Choroid plexus epithelial cell (primary cell): ENCODE measurements at regions not wholly inside any gene's neighbourhood (a gene's known extent, or its start where the extent isn't known, plus 50 kb on each side); places are given as distances from the start of the nearest gene placed in this dataset.

Experiments used
- DNase-seq: peaks from one replicate; pipeline ENCODE4 v3.0.0-alpha.2; 2010; ENCODE audit warnings: low read depth
- H3K4me3 ChIP-seq: 2 replicates; pipeline ENCODE4 v1.5.1; 2011; ENCODE audit warnings: low read depth, mild to moderate bottlenecking, control low read depth, low read length, moderate library complexity
- CTCF ChIP-seq: conservative IDR thresholded peaks from 2 replicates; pipeline ENCODE4 v1.5.1; 2011; ENCODE audit warnings: low read depth, mild to moderate bottlenecking, control low read depth, inconsistent platforms, low read length, moderate library complexity

GRCh38 chr11:115933564-115933963, 429.3 kb upstream of the CADM1 start:
- no peak for TF ChIP-seq CTCF
- DNase-seq: no peak
- no peak overlapping the region for H3K4me3 ChIP-seq

- TF ChIP-seq CTCF: no peak
- H3K4me3 ChIP-seq: no peak overlapping the region
- DNase-seq: no peak
Measured at GRCh38 chr11:115931548-115932083, 427.4 kb upstream of the CADM1 start.

- no peak for TF ChIP-seq CTCF
- DNase-seq: no peak
- H3K4me3 ChIP-seq: no peak overlapping the region
Measured at GRCh38 chr11:115930886-115931547, 426.8 kb upstream of the CADM1 start.

GRCh38 chr11:115930291-115930690, 426.1 kb upstream of the CADM1 start:
- DNase-seq: no peak
- no peak for TF ChIP-seq CTCF
- H3K4me3 ChIP-seq: no peak overlapping the region

GRCh38 chr11:115929618-115930129, 425.5 kb upstream of the CADM1 start:
- TF ChIP-seq CTCF: no peak
- no peak overlapping the region for H3K4me3 ChIP-seq
- DNase-seq: no peak

GRCh38 chr11:115928811-115929210, 424.6 kb upstream of the CADM1 start:
- H3K4me3 ChIP-seq: no peak overlapping the region
- DNase-seq: no peak
- TF ChIP-seq CTCF: no peak

- no peak for TF ChIP-seq CTCF
- no peak for DNase-seq
Measured at GRCh38 chr11:115927823-115928329, 423.7 kb upstream of the CADM1 start.

More at GRCh38 chr11:115927823-115928329, 423.7 kb upstream of the CADM1 start:
- no peak overlapping the region for H3K4me3 ChIP-seq
